SH-SY5Y (cell line): ENCODE measurements at regions not wholly inside any gene's neighbourhood (a gene's known extent, or its start where the extent isn't known, plus 50 kb on each side); places are given as distances from the start of the nearest gene placed in this dataset.

Experiments used
- GATA2 ChIP-seq: IDR thresholded peaks from 2 replicates; pipeline ENCODE4 v1.6.1; 2011; ENCODE audit warnings: mild to moderate bottlenecking, low read depth, low read length
- GATA3 ChIP-seq: IDR thresholded peaks from 2 replicates; pipeline ENCODE4 v1.6.1; 2011; ENCODE audit warnings: low read depth, mild to moderate bottlenecking, low read length, moderate library complexity

- TF ChIP-seq GATA2 (no peak), GATA3 (no peak)
Observed at GRCh38 chr1:187212377-187212776, 383.6 kb downstream of the PLA2G4A start.
